ENCODE measurements at regions not wholly inside any gene's neighbourhood (a gene's known extent, or its start where the extent isn't known, plus 50 kb on each side); places are given as distances from the start of the nearest gene placed in this dataset.

GRCh38 chr4:148776941-148777340, 334.7 kb upstream of the NR3C2 start:
- no peak overlapping the region for H3K9ac ChIP-seq (ENCODE audit: low read length)
- POLR2A ChIA-PET, result no interaction called here
- no peaks in the 10 kb centered on the region for H3K4me1 ChIP-seq (ENCODE audit: control insufficient read depth in 2 of 2, insufficient read depth in 2 of 2, low read length in 2 of 2)
- H3K27ac ChIP-seq (ENCODE audit: low read length in 2 of 2), result no peak overlapping the region
- H3K27me3 ChIP-seq (replicated peaks in 1 of 4; ENCODE audit: control extremely low read depth in 1 of 4, control insufficient read depth in 3 of 4, insufficient read depth in 4 of 4, low read length in 3 of 4), result no peaks in the 10 kb centered on the region
- peaks cover 2% of the 10 kb centered on the region for H3K9me3 Mint-ChIP-seq (ENCODE audit: insufficient read depth)
- H3K4me2 ChIP-seq (replicated peaks; ENCODE audit: low read depth, low read length, poor library complexity, severe bottlenecking), result no peak overlapping the region
- H3K4me1 Mint-ChIP-seq, result no peaks in the 10 kb centered on the region
- H4K20me1 ChIP-seq (ENCODE audit: control insufficient read depth, insufficient read depth, low read length, poor library complexity, severe bottlenecking), result no peaks in the 10 kb centered on the region
- H3K27ac Mint-ChIP-seq, result no peak overlapping the region
- intact Hi-C loops (cut with micrococcal nuclease), result no loop called here
- no peak overlapping the region for H3K4me3 Mint-ChIP-seq
- CTCF ChIA-PET, result no interaction called here
- peaks cover 0 to 3% (median 0%) of the 10 kb centered on the region in 3 donors for H3K9me3 ChIP-seq (ENCODE audit: control extremely low read depth in 1 of 3, control insufficient read depth in 2 of 3, insufficient read depth in 1 of 3, low read length in 2 of 3)
- H3K36me3 ChIP-seq (replicated peaks in 1 of 2; ENCODE audit: control extremely low read depth in 1 of 2, control insufficient read depth in 1 of 2, extremely low read depth in 1 of 2, insufficient read depth in 2 of 2, low read length in 1 of 2), result no peaks in the 10 kb centered on the region
- no peaks in the 10 kb centered on the region for H3K27me3 Mint-ChIP-seq
- H3K4me3 ChIP-seq (ENCODE audit: control extremely low read depth in 1 of 5, extremely low read depth in 1 of 5, insufficient read depth in 1 of 5, low read depth in 2 of 5, low read length in 4 of 5), result no peak overlapping the region
- H3K79me2 ChIP-seq (ENCODE audit: control insufficient read depth, insufficient read depth, low read length), result no peaks in the 10 kb centered on the region
- ATAC-seq (ENCODE audit: low read depth), result no peak
- H2AFZ ChIP-seq (ENCODE audit: insufficient read depth, low read depth, low read length, poor library complexity, severe bottlenecking), result no peak overlapping the region
- DNase-seq, result no peak
- WGBS (ENCODE audit: insufficient coverage), result no CpG with 5 or more reads among the region's 3 CpGs
- TF ChIP-seq CTCF (IDR thresholded peaks at IDR 0.05), result no peak
- no peak for TF ChIP-seq EZH2 (IDR thresholded peaks at IDR 0.05; ENCODE audit: borderline replicate concordance, insufficient read depth, low read depth, low read length, poor library complexity, severe bottlenecking)

GRCh38 chr4:148774134-148774533, 331.9 kb upstream of the NR3C2 start:
- H3K9me3 ChIP-seq (ENCODE audit: control extremely low read depth in 1 of 3, control insufficient read depth in 2 of 3, insufficient read depth in 1 of 3, low read length in 2 of 3), result no peaks in the 10 kb centered on the region
- TF ChIP-seq EZH2 (IDR thresholded peaks at IDR 0.05; ENCODE audit: borderline replicate concordance, insufficient read depth, low read depth, low read length, poor library complexity, severe bottlenecking) (no peak), CTCF (IDR thresholded peaks at IDR 0.05) (no peak)
- intact Hi-C loops (cut with micrococcal nuclease), result no loop called here
- no peaks in the 10 kb centered on the region for H3K4me1 ChIP-seq (ENCODE audit: control insufficient read depth in 2 of 2, insufficient read depth in 2 of 2, low read length in 2 of 2)
- H3K4me2 ChIP-seq (replicated peaks; ENCODE audit: low read depth, low read length, poor library complexity, severe bottlenecking), result no peak overlapping the region
- ATAC-seq (ENCODE audit: low read depth), result no peak
- POLR2A ChIA-PET, result no interaction called here
- no peaks in the 10 kb centered on the region for H3K27me3 ChIP-seq (replicated peaks in 1 of 4; ENCODE audit: control extremely low read depth in 1 of 4, control insufficient read depth in 3 of 4, insufficient read depth in 4 of 4, low read length in 3 of 4)
- H3K9ac ChIP-seq (ENCODE audit: low read length), result no peak overlapping the region
- Mint-ChIP-seq H3K27ac (no peak overlapping the region), H3K4me3 (no peak overlapping the region), H3K9me3 (ENCODE audit: insufficient read depth) (peaks cover 2% of the 10 kb centered on the region), H3K4me1 (no peaks in the 10 kb centered on the region), H3K27me3 (no peaks in the 10 kb centered on the region)
- CTCF ChIA-PET, result no interaction called here
- no peaks in the 10 kb centered on the region for H4K20me1 ChIP-seq (ENCODE audit: control insufficient read depth, insufficient read depth, low read length, poor library complexity, severe bottlenecking)
- no CpG with 5 or more reads among the region's 3 CpGs for WGBS (ENCODE audit: insufficient coverage)
- H3K36me3 ChIP-seq (replicated peaks in 1 of 2; ENCODE audit: control extremely low read depth in 1 of 2, control insufficient read depth in 1 of 2, extremely low read depth in 1 of 2, insufficient read depth in 2 of 2, low read length in 1 of 2), result no peaks in the 10 kb centered on the region
- no peak overlapping the region for H2AFZ ChIP-seq (ENCODE audit: insufficient read depth, low read depth, low read length, poor library complexity, severe bottlenecking)
- no peak overlapping the region for H3K27ac ChIP-seq (ENCODE audit: low read length in 2 of 2)
- H3K4me3 ChIP-seq (ENCODE audit: control extremely low read depth in 1 of 5, extremely low read depth in 1 of 5, insufficient read depth in 1 of 5, low read depth in 2 of 5, low read length in 4 of 5), result no peak overlapping the region
- H3K79me2 ChIP-seq (ENCODE audit: control insufficient read depth, insufficient read depth, low read length), result no peaks in the 10 kb centered on the region
- no peak for DNase-seq

All from B cell (primary cell).